A673 (cell line): ENCODE measurements at regions not wholly inside any gene's neighbourhood (a gene's known extent, or its start where the extent isn't known, plus 50 kb on each side); places are given as distances from the start of the nearest gene placed in this dataset.

Experiments
- EZH2 ChIP-seq: fragments of 200-600 bp; sonication (generic); IDR thresholded peaks from 2 replicates; pipeline ENCODE4 v1.6.1; 2017; ENCODE audit warnings: borderline replicate concordance, low read depth, mild to moderate bottlenecking, mixed read lengths, antibody characterized with exemption, low read length; ENCODE audit not compliant: poor library complexity, severe bottlenecking
- TF ChIP-seq, protein P1 (sequence below): fragments of 300-800, 200-600 bp; sonication (generic); conservative IDR thresholded peaks from 2 replicates; pipeline ENCODE4 v1.5.1; 2017; ENCODE audit warnings: low read depth, mild to moderate bottlenecking, antibody characterized with exemption, low read length, moderate library complexity, mixed read lengths

DNA sequence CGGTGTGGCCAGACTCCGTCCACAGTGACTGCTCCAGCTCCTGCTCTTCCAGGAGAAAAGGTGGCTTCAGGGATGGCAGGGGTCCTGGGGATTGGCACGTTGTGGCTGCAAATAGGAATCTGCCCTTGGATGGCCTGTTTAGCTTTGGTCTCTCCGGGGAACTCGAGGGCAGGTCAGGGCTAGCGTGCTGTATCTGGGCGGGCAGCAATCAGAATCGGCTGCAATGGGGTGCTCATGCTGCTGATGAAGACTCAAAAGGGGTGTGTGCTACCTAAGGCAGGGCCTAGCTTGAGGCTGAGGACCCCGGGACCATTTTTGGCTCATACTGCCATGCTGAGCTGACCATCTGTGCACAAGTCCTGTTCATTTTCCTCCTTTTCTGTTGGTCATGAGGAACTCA is 51.3 kb downstream of the RGS12 start:
- TF ChIP-seq, protein P1, sequence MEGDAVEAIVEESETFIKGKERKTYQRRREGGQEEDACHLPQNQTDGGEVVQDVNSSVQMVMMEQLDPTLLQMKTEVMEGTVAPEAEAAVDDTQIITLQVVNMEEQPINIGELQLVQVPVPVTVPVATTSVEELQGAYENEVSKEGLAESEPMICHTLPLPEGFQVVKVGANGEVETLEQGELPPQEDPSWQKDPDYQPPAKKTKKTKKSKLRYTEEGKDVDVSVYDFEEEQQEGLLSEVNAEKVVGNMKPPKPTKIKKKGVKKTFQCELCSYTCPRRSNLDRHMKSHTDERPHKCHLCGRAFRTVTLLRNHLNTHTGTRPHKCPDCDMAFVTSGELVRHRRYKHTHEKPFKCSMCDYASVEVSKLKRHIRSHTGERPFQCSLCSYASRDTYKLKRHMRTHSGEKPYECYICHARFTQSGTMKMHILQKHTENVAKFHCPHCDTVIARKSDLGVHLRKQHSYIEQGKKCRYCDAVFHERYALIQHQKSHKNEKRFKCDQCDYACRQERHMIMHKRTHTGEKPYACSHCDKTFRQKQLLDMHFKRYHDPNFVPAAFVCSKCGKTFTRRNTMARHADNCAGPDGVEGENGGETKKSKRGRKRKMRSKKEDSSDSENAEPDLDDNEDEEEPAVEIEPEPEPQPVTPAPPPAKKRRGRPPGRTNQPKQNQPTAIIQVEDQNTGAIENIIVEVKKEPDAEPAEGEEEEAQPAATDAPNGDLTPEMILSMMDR: no peak
- TF ChIP-seq EZH2: no peak
